ENCODE measurements at regions not wholly inside any gene's neighbourhood (a gene's known extent, or its start where the extent isn't known, plus 50 kb on each side); places are given as distances from the start of the nearest gene placed in this dataset.

GRCh38 chr2:241924069-241924908 lies 54.8 kb downstream of the RTP5 start:
- Histone ChIP-seq H3K9me3 (ENCODE audit: severe bottlenecking) (peaks cover 2% of the 10 kb centered on the region), H3K27ac (no peak overlapping the region), H3K27me3 (ENCODE audit: insufficient read depth, low read depth, severe bottlenecking) (no peaks in the 10 kb centered on the region), H3K4me3 (ENCODE audit: low read depth, low read length) (no peak overlapping the region), H3K36me3 (no peaks in the 10 kb centered on the region)
- TF ChIP-seq CTCF (IDR thresholded peaks at IDR 0.05; ENCODE audit: low read depth, low read length): no peak
- DNase-seq: no peak

GRCh38 chr2:241924909-241925250 lies 55.4 kb downstream of the RTP5 start:
- Histone ChIP-seq H3K27me3 (ENCODE audit: insufficient read depth, low read depth, severe bottlenecking) (no peaks in the 10 kb centered on the region), H3K4me3 (ENCODE audit: low read depth, low read length) (no peak overlapping the region), H3K36me3 (no peaks in the 10 kb centered on the region), H3K27ac (no peak overlapping the region), H3K9me3 (ENCODE audit: severe bottlenecking) (no peaks in the 10 kb centered on the region)
- no peak for DNase-seq
- no peak for TF ChIP-seq CTCF (IDR thresholded peaks at IDR 0.05; ENCODE audit: low read depth, low read length)

GRCh38 chr2:241925277-241925676 lies 55.7 kb downstream of the RTP5 start:
- Histone ChIP-seq H3K27me3 (ENCODE audit: insufficient read depth, low read depth, severe bottlenecking) (no peaks in the 10 kb centered on the region), H3K9me3 (ENCODE audit: severe bottlenecking) (no peaks in the 10 kb centered on the region), H3K36me3 (no peaks in the 10 kb centered on the region), H3K4me3 (ENCODE audit: low read depth, low read length) (no peak overlapping the region), H3K27ac (no peak overlapping the region)
- DNase-seq: no peak
- TF ChIP-seq CTCF (IDR thresholded peaks at IDR 0.05; ENCODE audit: low read depth, low read length): no peak

- Histone ChIP-seq H3K36me3 (no peaks in the 10 kb centered on the region), H3K9me3 (ENCODE audit: severe bottlenecking) (no peaks in the 10 kb centered on the region), H3K27me3 (ENCODE audit: insufficient read depth, low read depth, severe bottlenecking) (no peaks in the 10 kb centered on the region), H3K4me3 (ENCODE audit: low read depth, low read length) (no peak overlapping the region), H3K27ac (no peak overlapping the region)
- DNase-seq: no peak
- no peak for TF ChIP-seq CTCF (IDR thresholded peaks at IDR 0.05; ENCODE audit: low read depth, low read length)
These were observed 56.4 kb downstream of the RTP5 start for GRCh38 chr2:241925821-241926441.

GRCh38 chr2:241926541-241927311 lies 57.2 kb downstream of the RTP5 start:
- TF ChIP-seq CTCF (IDR thresholded peaks at IDR 0.05; ENCODE audit: low read depth, low read length): no peak

More at GRCh38 chr2:241926541-241927311, 57.2 kb downstream of the RTP5 start:
- no peaks in the 10 kb centered on the region for H3K27me3 ChIP-seq (ENCODE audit: insufficient read depth, low read depth, severe bottlenecking)
- no peak overlapping the region for H3K27ac ChIP-seq
- DNase-seq: peak; percentile 45
- H3K9me3 ChIP-seq (ENCODE audit: severe bottlenecking): no peaks in the 10 kb centered on the region
- no peaks in the 10 kb centered on the region for H3K36me3 ChIP-seq
- H3K4me3 ChIP-seq (ENCODE audit: low read depth, low read length): no peak overlapping the region

Data from WERI-Rb-1 (cell line).